ENCODE measurements at regions not wholly inside any gene's neighbourhood (a gene's known extent, or its start where the extent isn't known, plus 50 kb on each side); places are given as distances from the start of the nearest gene placed in this dataset.

GRCh38 chr9:13467157-13467556, 187.7 kb upstream of the MPDZ start:
- H3K27me3 ChIP-seq = no peaks in the 10 kb centered on the region
- H3K4me3 ChIP-seq = no peak overlapping the region
- no peak overlapping the region for H3K27ac ChIP-seq
- TF ChIP-seq CTCF (IDR thresholded peaks at IDR 0.05; ENCODE audit: low read depth, low read length) = no peak
- H3K36me3 ChIP-seq = no peaks in the 10 kb centered on the region
- DNase-seq (ENCODE audit: low read depth in 1 of 2, low spot score in 1 of 2) = no peak
- no peaks in the 10 kb centered on the region for H3K9me3 ChIP-seq (ENCODE audit: low read depth)
- H3K4me1 ChIP-seq (ENCODE audit: low read depth) = no peaks in the 10 kb centered on the region

DNA sequence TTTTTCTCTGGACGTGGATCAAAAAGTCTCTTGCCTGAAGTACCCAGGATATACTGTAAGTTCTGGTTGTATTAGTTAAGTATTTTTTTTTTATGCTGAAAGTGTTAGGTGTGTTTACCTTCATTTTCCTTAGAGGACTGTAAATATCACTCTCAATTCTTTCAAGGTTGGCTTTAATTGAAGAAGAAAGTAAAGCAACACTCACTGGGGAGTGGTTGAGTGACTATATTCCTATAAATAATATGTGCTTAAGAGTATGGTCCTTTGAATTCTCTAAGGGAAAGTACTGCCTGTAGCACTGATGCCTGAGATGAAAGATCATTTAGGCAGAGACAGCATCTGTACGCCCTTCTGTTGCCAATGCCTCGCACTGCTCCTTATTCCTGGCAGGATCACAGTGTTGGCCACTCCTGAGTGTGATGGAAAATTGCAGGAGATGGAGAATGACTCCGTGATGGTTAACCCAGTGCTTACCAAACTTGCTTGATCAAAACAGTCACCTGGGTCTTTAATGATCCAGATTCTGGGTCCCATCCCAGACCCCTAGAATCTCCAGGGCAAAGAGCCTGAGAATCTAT, 182.0 kb upstream of the MPDZ start:
- no peak for DNase-seq (ENCODE audit: low read depth in 1 of 2, low spot score in 1 of 2)
- Histone ChIP-seq H3K4me3 (no peak overlapping the region), H3K27ac (no peak overlapping the region), H3K27me3 (no peaks in the 10 kb centered on the region), H3K36me3 (no peaks in the 10 kb centered on the region), H3K9me3 (ENCODE audit: low read depth) (no peaks in the 10 kb centered on the region), H3K4me1 (ENCODE audit: low read depth) (no peaks in the 10 kb centered on the region)
- TF ChIP-seq CTCF (IDR thresholded peaks at IDR 0.05; ENCODE audit: low read depth, low read length) = no peak

- no peak for TF ChIP-seq CTCF (IDR thresholded peaks at IDR 0.05; ENCODE audit: low read depth, low read length)
- no peaks in the 10 kb centered on the region for H3K27me3 ChIP-seq
- H3K27ac ChIP-seq = no peak overlapping the region
- no peaks in the 10 kb centered on the region for H3K36me3 ChIP-seq
- no peaks in the 10 kb centered on the region for H3K9me3 ChIP-seq (ENCODE audit: low read depth)
- no peak overlapping the region for H3K4me3 ChIP-seq
- no peaks in the 10 kb centered on the region for H3K4me1 ChIP-seq (ENCODE audit: low read depth)
- DNase-seq (ENCODE audit: low read depth in 1 of 2, low spot score in 1 of 2) = no peak
Measured at GRCh38 chr9:13459071-13459470, 179.6 kb upstream of the MPDZ start.

- H3K27me3 ChIP-seq = no peaks in the 10 kb centered on the region
Measured at GRCh38 chr9:13457795-13458194, 178.3 kb upstream of the MPDZ start.

GRCh38 chr9:13450723-13451122, 171.2 kb upstream of the MPDZ start:
- Histone ChIP-seq H3K4me1 (ENCODE audit: low read depth) (no peaks in the 10 kb centered on the region), H3K4me3 (no peak overlapping the region), H3K9me3 (ENCODE audit: low read depth) (no peaks in the 10 kb centered on the region), H3K27me3 (no peaks in the 10 kb centered on the region), H3K27ac (no peak overlapping the region), H3K36me3 (no peaks in the 10 kb centered on the region)
- peak in 1 of 2 donors; percentile 59 for DNase-seq (ENCODE audit: low read depth in 1 of 2, low spot score in 1 of 2)
- no peak for TF ChIP-seq CTCF (IDR thresholded peaks at IDR 0.05; ENCODE audit: low read depth, low read length)

More at GRCh38 chr9:13457795-13458194, 178.3 kb upstream of the MPDZ start:
- Histone ChIP-seq H3K36me3 (no peaks in the 10 kb centered on the region), H3K9me3 (ENCODE audit: low read depth) (no peaks in the 10 kb centered on the region), H3K4me3 (no peak overlapping the region), H3K4me1 (ENCODE audit: low read depth) (no peaks in the 10 kb centered on the region), H3K27ac (no peak overlapping the region)
- no peak for DNase-seq (ENCODE audit: low read depth in 1 of 2, low spot score in 1 of 2)
- no peak for TF ChIP-seq CTCF (IDR thresholded peaks at IDR 0.05; ENCODE audit: low read depth, low read length)

DNA sequence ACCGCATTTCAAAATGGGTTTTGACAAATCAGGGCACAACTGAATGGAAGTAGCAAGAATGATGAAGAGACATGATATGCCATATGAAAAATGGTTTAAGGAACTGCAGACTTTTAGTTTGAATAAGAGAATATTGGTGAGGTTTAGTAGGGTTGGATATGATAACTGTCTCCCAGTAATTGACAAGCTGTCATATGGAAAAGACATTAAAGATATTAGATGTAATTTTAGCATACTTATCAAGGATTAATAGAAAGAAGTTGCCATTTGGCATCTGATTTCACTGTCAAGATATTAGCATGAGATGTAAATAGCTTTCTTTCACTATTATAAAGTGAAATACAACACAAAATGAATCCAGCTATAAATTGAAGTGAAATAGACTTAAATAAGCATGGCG, 169.0 kb upstream of the MPDZ start:
- Histone ChIP-seq H3K27ac (no peak overlapping the region), H3K4me1 (ENCODE audit: low read depth) (no peaks in the 10 kb centered on the region), H3K36me3 (no peaks in the 10 kb centered on the region), H3K4me3 (no peak overlapping the region), H3K9me3 (ENCODE audit: low read depth) (no peaks in the 10 kb centered on the region), H3K27me3 (no peaks in the 10 kb centered on the region)
- TF ChIP-seq CTCF (IDR thresholded peaks at IDR 0.05; ENCODE audit: low read depth, low read length) = no peak
- no peak for DNase-seq (ENCODE audit: low read depth in 1 of 2, low spot score in 1 of 2)
